ENCODE measurements at regions not wholly inside any gene's neighbourhood (a gene's known extent, or its start where the extent isn't known, plus 50 kb on each side); places are given as distances from the start of the nearest gene placed in this dataset.

DNA sequence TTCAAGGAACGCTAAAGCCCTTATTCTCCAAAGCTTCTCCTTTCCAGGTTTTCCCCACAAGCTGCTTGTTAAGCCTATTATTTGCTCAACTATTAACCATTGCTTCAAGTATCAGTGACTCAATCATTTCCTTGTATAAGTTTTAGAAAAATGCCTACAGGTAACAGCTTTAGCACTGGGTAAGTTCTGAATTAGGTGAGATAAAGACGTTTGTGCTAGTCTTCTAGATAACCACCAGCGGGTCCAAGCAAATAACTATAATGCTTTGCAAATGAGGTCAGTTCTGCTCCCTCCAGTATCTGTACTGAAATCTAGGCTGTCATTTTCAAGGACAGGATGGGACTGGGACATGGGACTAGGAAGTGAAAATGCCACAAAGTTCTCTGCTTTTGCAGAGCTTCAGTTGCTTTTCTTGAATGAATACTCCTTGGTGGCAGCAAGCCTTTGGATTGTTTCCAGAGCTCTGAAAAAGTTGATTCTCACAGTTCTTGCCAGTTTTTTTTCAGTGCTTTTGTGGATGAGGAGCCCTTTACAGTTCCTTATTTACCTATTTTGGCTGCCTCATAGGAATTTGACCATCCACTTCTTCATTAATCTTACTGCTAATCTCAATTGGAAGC is 1487.7 kb downstream of the EFNB2 start:
- TF ChIP-seq POLR2A (IDR thresholded peaks at IDR 0.05; ENCODE audit: low read depth, low read length) (no peak), POLR2AphosphoS5 (IDR thresholded peaks at IDR 0.05; ENCODE audit: low read depth, low read length) (no peak), SPI1 (IDR thresholded peaks at IDR 0.05; ENCODE audit: low read depth, low read length) (no peak)

Measured in GM12891 (cell line).